ENCODE measurements at regions not wholly inside any gene's neighbourhood (a gene's known extent, or its start where the extent isn't known, plus 50 kb on each side); places are given as distances from the start of the nearest gene placed in this dataset.

DNA sequence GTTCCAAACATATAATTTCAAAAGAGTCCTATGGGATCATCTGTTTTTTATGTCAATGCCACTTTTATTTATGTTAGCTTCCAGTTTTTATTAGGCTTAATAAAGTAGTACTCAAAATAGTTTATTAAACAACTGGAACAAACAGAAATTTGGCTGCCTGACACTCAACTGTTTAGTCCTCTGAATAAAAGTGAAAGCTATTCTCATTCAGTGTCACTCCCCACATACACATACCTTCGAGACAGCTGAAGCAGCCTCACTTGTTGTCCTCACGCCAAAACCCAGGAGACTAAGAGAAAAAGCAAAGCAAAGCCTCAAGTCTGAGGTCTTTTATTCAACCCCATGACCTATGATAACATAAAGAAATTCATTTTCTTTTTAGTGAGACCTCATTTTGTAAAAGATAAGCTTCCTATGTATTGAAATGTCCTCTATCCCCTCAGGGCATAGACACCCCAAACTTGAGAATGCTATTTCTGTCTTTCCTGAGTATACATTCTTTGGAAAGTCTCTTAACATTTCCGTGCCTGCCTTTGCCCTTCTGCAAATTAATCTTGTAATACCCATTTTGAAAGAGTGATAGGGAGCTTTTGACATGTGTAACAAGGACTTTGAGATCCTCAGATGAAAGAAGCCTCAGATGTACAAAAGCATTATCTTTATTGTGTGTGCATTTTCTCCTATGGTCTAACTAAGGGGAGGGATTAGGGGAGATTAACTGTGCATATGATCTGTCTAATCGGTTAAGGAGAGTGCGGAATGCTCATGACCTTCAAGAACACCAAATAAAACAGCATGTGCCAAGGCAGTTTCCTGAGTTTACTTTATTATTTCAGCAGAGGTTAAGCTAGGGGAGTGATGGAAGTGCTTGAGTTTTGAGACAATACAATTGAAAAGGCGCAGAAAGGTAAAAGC is 1523.7 kb upstream of the PIK3C3 start:
- Histone ChIP-seq H3K4me3 (ENCODE audit: low read depth, low read length) (no peak overlapping the region), H3K36me3 (ENCODE audit: control insufficient read depth, insufficient read depth, low read length) (no peaks in the 10 kb centered on the region), H3K27me3 (ENCODE audit: control insufficient read depth, insufficient read depth, low read length) (no peaks in the 10 kb centered on the region)
- no peak for DNase-seq (ENCODE audit: low read depth)
- TF ChIP-seq, protein P1, sequence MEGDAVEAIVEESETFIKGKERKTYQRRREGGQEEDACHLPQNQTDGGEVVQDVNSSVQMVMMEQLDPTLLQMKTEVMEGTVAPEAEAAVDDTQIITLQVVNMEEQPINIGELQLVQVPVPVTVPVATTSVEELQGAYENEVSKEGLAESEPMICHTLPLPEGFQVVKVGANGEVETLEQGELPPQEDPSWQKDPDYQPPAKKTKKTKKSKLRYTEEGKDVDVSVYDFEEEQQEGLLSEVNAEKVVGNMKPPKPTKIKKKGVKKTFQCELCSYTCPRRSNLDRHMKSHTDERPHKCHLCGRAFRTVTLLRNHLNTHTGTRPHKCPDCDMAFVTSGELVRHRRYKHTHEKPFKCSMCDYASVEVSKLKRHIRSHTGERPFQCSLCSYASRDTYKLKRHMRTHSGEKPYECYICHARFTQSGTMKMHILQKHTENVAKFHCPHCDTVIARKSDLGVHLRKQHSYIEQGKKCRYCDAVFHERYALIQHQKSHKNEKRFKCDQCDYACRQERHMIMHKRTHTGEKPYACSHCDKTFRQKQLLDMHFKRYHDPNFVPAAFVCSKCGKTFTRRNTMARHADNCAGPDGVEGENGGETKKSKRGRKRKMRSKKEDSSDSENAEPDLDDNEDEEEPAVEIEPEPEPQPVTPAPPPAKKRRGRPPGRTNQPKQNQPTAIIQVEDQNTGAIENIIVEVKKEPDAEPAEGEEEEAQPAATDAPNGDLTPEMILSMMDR (IDR thresholded peaks at IDR 0.05; ENCODE audit: insufficient read depth, low read length, poor library complexity, severe bottlenecking) = no peak

DNA sequence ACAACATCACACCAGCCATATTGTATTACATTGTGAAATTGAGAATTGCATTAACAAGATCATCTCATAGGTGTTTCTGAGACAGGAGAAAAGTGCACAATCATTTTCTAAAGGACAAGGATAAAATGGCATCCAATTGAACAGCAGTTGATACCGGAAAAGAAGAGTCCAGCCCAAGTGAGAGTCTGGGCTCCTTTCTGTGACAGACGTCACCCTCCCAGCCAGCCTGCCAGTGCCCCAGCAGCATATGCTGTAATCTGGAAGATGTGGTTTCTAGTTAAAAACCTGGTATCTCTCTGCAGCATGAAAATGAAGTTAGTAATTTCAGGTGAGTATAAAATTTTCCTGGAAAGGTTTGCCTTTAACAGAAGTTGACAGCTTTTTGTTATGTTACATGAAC is 1531.7 kb upstream of the PIK3C3 start:
- DNase-seq (ENCODE audit: low read depth) = no peak
- Histone ChIP-seq H3K4me3 (ENCODE audit: low read depth, low read length) (no peak overlapping the region), H3K27me3 (ENCODE audit: control insufficient read depth, insufficient read depth, low read length) (no peaks in the 10 kb centered on the region), H3K36me3 (ENCODE audit: control insufficient read depth, insufficient read depth, low read length) (no peaks in the 10 kb centered on the region)
- TF ChIP-seq, protein P1 (IDR thresholded peaks at IDR 0.05; ENCODE audit: insufficient read depth, low read length, poor library complexity, severe bottlenecking) = no peak

DNA sequence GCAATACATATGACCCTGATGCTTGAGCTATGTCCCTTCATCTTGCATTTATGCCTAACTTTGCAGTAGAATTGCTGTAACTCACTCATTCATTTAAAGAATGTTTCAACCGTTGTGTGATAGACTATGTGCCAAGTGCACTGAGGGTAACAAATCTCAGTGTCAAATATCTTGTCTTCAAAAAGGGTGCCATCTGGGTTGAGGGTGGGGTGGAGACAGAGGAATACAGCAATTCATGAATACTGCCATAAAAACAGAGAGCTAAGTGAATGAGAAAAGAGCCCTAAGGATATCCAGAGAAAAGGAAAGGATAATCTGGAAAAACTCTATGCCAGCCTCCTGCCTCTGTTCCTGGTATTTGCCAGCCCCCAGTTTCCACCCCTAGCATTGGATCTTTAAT is 1534.4 kb upstream of the PIK3C3 start:
- no peak for DNase-seq (ENCODE audit: low read depth)
- Histone ChIP-seq H3K27me3 (ENCODE audit: control insufficient read depth, insufficient read depth, low read length) (no peaks in the 10 kb centered on the region), H3K4me3 (ENCODE audit: low read depth, low read length) (no peak overlapping the region), H3K36me3 (ENCODE audit: control insufficient read depth, insufficient read depth, low read length) (no peaks in the 10 kb centered on the region)
- TF ChIP-seq, protein P1 (IDR thresholded peaks at IDR 0.05; ENCODE audit: insufficient read depth, low read length, poor library complexity, severe bottlenecking) = no peak

DNA sequence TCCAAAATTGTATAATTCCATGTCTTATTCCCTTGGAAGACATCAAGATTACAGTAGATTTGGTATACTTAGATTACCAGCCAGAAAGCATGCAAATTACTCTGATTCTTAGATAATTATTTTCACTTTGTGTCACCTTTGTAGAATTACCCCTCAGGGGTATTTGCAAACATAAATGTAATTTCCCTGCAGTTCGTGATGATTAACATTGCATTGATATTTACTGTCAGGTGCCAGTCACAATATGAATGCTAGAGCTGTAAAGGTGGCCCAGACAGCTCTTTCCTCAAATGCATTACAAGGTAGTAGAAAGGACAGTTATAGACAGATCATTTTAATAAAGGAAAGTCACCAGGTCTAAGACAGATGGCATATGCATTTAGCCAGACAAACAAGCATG is 1537.5 kb upstream of the PIK3C3 start:
- Histone ChIP-seq H3K4me3 (ENCODE audit: low read depth, low read length) (no peak overlapping the region), H3K27me3 (ENCODE audit: control insufficient read depth, insufficient read depth, low read length) (no peaks in the 10 kb centered on the region), H3K36me3 (ENCODE audit: control insufficient read depth, insufficient read depth, low read length) (no peaks in the 10 kb centered on the region)
- TF ChIP-seq, protein P1 (IDR thresholded peaks at IDR 0.05; ENCODE audit: insufficient read depth, low read length, poor library complexity, severe bottlenecking) = no peak
- no peak for DNase-seq (ENCODE audit: low read depth)

DNA sequence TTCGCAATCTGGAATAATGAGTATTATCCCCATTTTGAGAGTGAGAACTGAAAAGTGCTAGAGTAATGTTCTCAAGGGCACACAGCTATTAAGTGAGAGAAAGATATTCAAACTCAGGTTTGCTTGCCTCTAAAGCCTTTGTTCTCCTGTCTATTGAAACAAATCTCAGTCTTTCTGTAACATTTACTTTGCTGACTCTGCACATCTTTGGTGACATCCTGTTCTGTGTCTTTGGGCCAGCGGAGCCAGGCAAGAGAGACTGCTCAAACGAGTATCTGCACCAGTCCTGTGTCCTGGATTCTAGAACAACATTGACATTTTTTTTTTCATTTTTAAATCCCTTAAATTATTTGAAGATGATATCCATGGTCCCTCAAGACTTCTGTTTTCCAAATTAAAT is 1539.2 kb upstream of the PIK3C3 start:
- TF ChIP-seq, protein P1 (IDR thresholded peaks at IDR 0.05; ENCODE audit: insufficient read depth, low read length, poor library complexity, severe bottlenecking) = no peak
- no peaks in the 10 kb centered on the region for H3K36me3 ChIP-seq (ENCODE audit: control insufficient read depth, insufficient read depth, low read length)

More for the DNA sequence above, 1539.2 kb upstream of the PIK3C3 start:
- Histone ChIP-seq H3K4me3 (ENCODE audit: low read depth, low read length) (no peak overlapping the region), H3K27me3 (ENCODE audit: control insufficient read depth, insufficient read depth, low read length) (no peaks in the 10 kb centered on the region)
- DNase-seq (ENCODE audit: low read depth) = no peak

Measured in kidney epithelial cell (primary cell).